H9 (cell line): ENCODE measurements at regions not wholly inside any gene's neighbourhood (a gene's known extent, or its start where the extent isn't known, plus 50 kb on each side); places are given as distances from the start of the nearest gene placed in this dataset.

ENCODE experiments used
- DNase-seq: peaks from one replicate; pipeline ENCODE4 v3.0.0-alpha.2; 2017
- H2AFZ ChIP-seq: one replicate; pipeline ENCODE4 v1.6.1; 2013; ENCODE audit warnings: mild to moderate bottlenecking, low read length, control low read depth, moderate library complexity
- H2AK5ac ChIP-seq: 2 replicates; pipeline ENCODE4 v1.6.1; 2013; ENCODE audit warnings: low read length, control low read depth, mixed read lengths; ENCODE audit not compliant: insufficient read length
- H2BK120ac ChIP-seq: one replicate; pipeline ENCODE4 v1.6.1; 2013; ENCODE audit warnings: low read depth, mild to moderate bottlenecking, low read length, control low read depth, inconsistent platforms; ENCODE audit not compliant: poor library complexity, severe bottlenecking
- H2BK12ac ChIP-seq: 2 replicates; pipeline ENCODE4 v1.6.1; 2013; ENCODE audit warnings: low read length, control low read depth, mixed read lengths, low read depth; ENCODE audit not compliant: insufficient read length
- H2BK15ac ChIP-seq: 2 replicates; pipeline ENCODE4 v1.6.1; 2013; ENCODE audit warnings: low read depth, low read length, control low read depth
- H2BK20ac ChIP-seq: one replicate; pipeline ENCODE4 v1.6.1; 2013; ENCODE audit warnings: low read depth, mild to moderate bottlenecking, low read length, control low read depth, inconsistent platforms; ENCODE audit not compliant: poor library complexity, severe bottlenecking
- H2BK5ac ChIP-seq: 2 replicates; pipeline ENCODE4 v1.6.1; 2013; ENCODE audit warnings: low read length, control low read depth, mixed read lengths; ENCODE audit not compliant: insufficient read length
- H3K14ac ChIP-seq: 2 replicates; pipeline ENCODE4 v1.6.1; 2013; ENCODE audit warnings: low read length, control low read depth; ENCODE audit not compliant: insufficient read depth
- H3K18ac ChIP-seq: 2 replicates; pipeline ENCODE4 v1.6.1; 2013; ENCODE audit warnings: low read depth, mild to moderate bottlenecking, mixed read lengths, low read length, control low read depth; ENCODE audit not compliant: insufficient read length
- H3K23ac ChIP-seq: 2 replicates; pipeline ENCODE4 v1.6.1; 2013; ENCODE audit warnings: low read length, control low read depth, mixed read lengths, low read depth; ENCODE audit not compliant: insufficient read length
- H3K23me2 ChIP-seq: 2 replicates; pipeline ENCODE4 v1.6.1; 2013; ENCODE audit warnings: low read depth, mild to moderate bottlenecking, mixed read lengths, low read length, control low read depth; ENCODE audit not compliant: insufficient read length, poor library complexity, severe bottlenecking
- H3K27ac ChIP-seq: 2 replicates; pipeline ENCODE4 v1.5.1; 2013; ENCODE audit warnings: low read length, control low read depth, mixed read lengths, low read depth; ENCODE audit not compliant: insufficient read length
- H3K27me3 ChIP-seq: 2 replicates; pipeline ENCODE4 v1.6.1; 2013; ENCODE audit warnings: low read length, control low read depth, inconsistent platforms; ENCODE audit not compliant: insufficient read depth
- H3K4ac ChIP-seq: 2 replicates; pipeline ENCODE4 v1.6.1; 2013; ENCODE audit warnings: low read depth, mild to moderate bottlenecking, control low read depth, inconsistent platforms, low read length, moderate library complexity
- H3K4me1 ChIP-seq: 2 replicates; pipeline ENCODE4 v1.6.1; 2013; ENCODE audit warnings: low read length, control low read depth, inconsistent platforms; ENCODE audit not compliant: insufficient read depth
- H3K4me2 ChIP-seq: 2 replicates; pipeline ENCODE4 v1.6.1; 2013; ENCODE audit warnings: low read length, control low read depth, mixed read lengths; ENCODE audit not compliant: insufficient read length, insufficient read depth
- H3K56ac ChIP-seq: 2 replicates; pipeline ENCODE4 v1.6.1; 2013; ENCODE audit warnings: low read depth, mild to moderate bottlenecking, mixed read lengths, low read length, control low read depth; ENCODE audit not compliant: insufficient read length
- H3K79me1 ChIP-seq: 2 replicates; pipeline ENCODE4 v1.6.1; 2013; ENCODE audit warnings: low read depth, mild to moderate bottlenecking, moderate library complexity, low read length, control low read depth, inconsistent platforms; ENCODE audit not compliant: insufficient read depth, poor library complexity, severe bottlenecking
- H3K79me2 ChIP-seq: 2 replicates; pipeline ENCODE4 v1.6.1; 2013; ENCODE audit warnings: low read length, control low read depth, inconsistent platforms; ENCODE audit not compliant: insufficient read depth
- H3K9ac ChIP-seq: 2 replicates; pipeline ENCODE4 v1.6.1; 2013; ENCODE audit warnings: low read length, control low read depth, mixed read lengths; ENCODE audit not compliant: insufficient read length; ENCODE audit errors: extremely low read depth
- H3K9me3 ChIP-seq: one replicate; pipeline ENCODE4 v1.6.1; 2013; ENCODE audit warnings: low read depth, low read length, inconsistent platforms; ENCODE audit not compliant: control insufficient read depth
- H3T11ph ChIP-seq: one replicate; pipeline ENCODE4 v1.6.1; 2013; ENCODE audit warnings: mild to moderate bottlenecking, low read length, control low read depth, inconsistent platforms
- H4K20me1 ChIP-seq: one replicate; pipeline ENCODE4 v1.6.1; 2013; ENCODE audit not compliant: control insufficient read depth, insufficient read length, insufficient read depth
- H4K5ac ChIP-seq: 2 replicates; pipeline ENCODE4 v1.6.1; 2013; ENCODE audit warnings: low read depth, mild to moderate bottlenecking, mixed read lengths, low read length, control low read depth; ENCODE audit not compliant: insufficient read length
- H4K8ac ChIP-seq: replicated peaks from 2 replicates; pipeline ENCODE4 v1.6.1; 2013; ENCODE audit warnings: low read length, control low read depth, mixed read lengths, low read depth; ENCODE audit not compliant: insufficient read length
- H4K91ac ChIP-seq: 2 replicates; pipeline ENCODE4 v1.6.1; 2013; ENCODE audit warnings: low read depth, mild to moderate bottlenecking, moderate library complexity, mixed read lengths, low read length, control low read depth; ENCODE audit not compliant: insufficient read length
- H3K27ac Mint-ChIP-seq, 3 experiments: 2 replicates in 2 of 3; 3 replicates in 1 of 3; pipeline ENCODE4 v1.8.0; 2020 to 2021; ENCODE audit warnings: mixed read lengths in 3 of 3, mild to moderate bottlenecking in 1 of 3, moderate library complexity in 1 of 3
- H3K27me3 Mint-ChIP-seq: 2 replicates; pipeline ENCODE4 v1.8.0; 2021; ENCODE audit warnings: low read depth, mild to moderate bottlenecking, moderate library complexity, mixed read lengths
- H3K36me3 Mint-ChIP-seq, 3 experiments: 2 replicates in 2 of 3; 3 replicates in 1 of 3; pipeline ENCODE4 v1.8.0; 2020 to 2021; ENCODE audit warnings: low read depth in 3 of 3, mixed read lengths in 3 of 3; ENCODE audit not compliant: insufficient read depth in 1 of 3
- H3K4me1 Mint-ChIP-seq, 2 experiments: 2 replicates each; pipeline ENCODE4 v1.8.0; 2020; ENCODE audit warnings: mixed read lengths in 2 of 2
- H3K4me3 Mint-ChIP-seq, 2 experiments: 2 replicates in 1 of 2; 3 replicates in 1 of 2; pipeline ENCODE4 v1.8.0; 2020 to 2021; ENCODE audit warnings: mild to moderate bottlenecking in 2 of 2, mixed read lengths in 2 of 2, moderate library complexity in 1 of 2
- H3K9me3 Mint-ChIP-seq, 2 experiments: 2 replicates in 1 of 2; 3 replicates in 1 of 2; pipeline ENCODE4 v1.8.0; 2020; ENCODE audit warnings: mild to moderate bottlenecking in 2 of 2, mixed read lengths in 2 of 2, moderate library complexity in 1 of 2
- CTCF ChIP-seq: fragments of 200-600 bp; sonication (generic); conservative IDR thresholded peaks from 3 replicates; pipeline ENCODE4 v1.8.0; 2021; ENCODE audit warnings: antibody characterized with exemption, mild to moderate bottlenecking
- WGBS: extraction: QIAGEN DNeasy Blood & Tissue Kit; methylation state at CpG from one replicate; pipeline ENCODE4 v1.1.7; 2013; ENCODE audit warnings: missing lambda C conversion rate, low lambda C conversion rate, mixed read lengths; ENCODE audit not compliant: insufficient read length; ENCODE audit errors: extremely low coverage; 5-methylcytosine and 5-hydroxymethylcytosine counted together

GRCh38 chr14:76603713-76604112 is 157.6 kb upstream of the VASH1 start:
- no peaks in the 10 kb centered on the region for H3K27me3 ChIP-seq
- WGBS, result no CpG with 5 or more reads among the region's 7 CpGs
- TF ChIP-seq CTCF, result no peak
- no peak overlapping the region for H3K23ac ChIP-seq
- no peaks in the 10 kb centered on the region for H3K79me2 ChIP-seq
- H3K14ac ChIP-seq, result no peak overlapping the region
- Mint-ChIP-seq H3K27me3 (peaks cover 2% of the 10 kb centered on the region; the same call in 1 of the 2 replicates), H3K36me3 (peaks cover 0 to 7% (median 4%) of the 10 kb centered on the region in 3 experiments; a peak in 3 of 7 replicates), H3K9me3 (peaks cover 7 to 11% of the 10 kb centered on the region in 2 experiments), H3K27ac (no peak overlapping the region), H3K4me1 (peaks cover 13 to 17% of the 10 kb centered on the region in 2 experiments), H3K4me3 (no peak overlapping the region)
- H4K5ac ChIP-seq, result no peak overlapping the region
- H2BK12ac ChIP-seq, result no peak overlapping the region
- no peak overlapping the region for H2BK20ac ChIP-seq
- H3K9ac ChIP-seq, result no peak overlapping the region
- DNase-seq, result no peak
- H2AK5ac ChIP-seq, result no peak overlapping the region
- H3K27ac ChIP-seq, result no peak overlapping the region
- no peak overlapping the region for H3T11ph ChIP-seq
- H3K9me3 ChIP-seq, result no peaks in the 10 kb centered on the region
- no peak overlapping the region for H3K4me2 ChIP-seq
- no peak overlapping the region for H4K91ac ChIP-seq
- no peak overlapping the region for H4K8ac ChIP-seq
- H2BK15ac ChIP-seq, result no peak overlapping the region
- H3K79me1 ChIP-seq, result no peaks in the 10 kb centered on the region
- H3K18ac ChIP-seq, result no peak overlapping the region
- no peak overlapping the region for H3K4ac ChIP-seq
- peaks cover 3% of the 10 kb centered on the region; the same call in 1 of the 2 replicates for H3K4me1 ChIP-seq
- H2BK5ac ChIP-seq, result no peak overlapping the region
- H2AFZ ChIP-seq, result no peak overlapping the region
- no peaks in the 10 kb centered on the region for H4K20me1 ChIP-seq
- no peak overlapping the region for H3K56ac ChIP-seq
- H3K23me2 ChIP-seq, result no peaks in the 10 kb centered on the region
- no peak overlapping the region for H2BK120ac ChIP-seq
